A549 (cell line): ENCODE measurements at regions not wholly inside any gene's neighbourhood (a gene's known extent, or its start where the extent isn't known, plus 50 kb on each side); places are given as distances from the start of the nearest gene placed in this dataset.

Experiments used
- ATAC-seq, 2 experiments: fragments of 200-7000 bp in 1 of 2; fragments of >200 bp in 1 of 2; cut with Nextera tagmentation in 1 of 2; cut with Tn5 transposase in 1 of 2; 3 replicates each; pipeline versions ENCODE4 v1.8.0 to v1.9.1; 2018 to 2020; ENCODE audit warnings: mild to moderate bottlenecking in 1 of 2, moderate library complexity in 1 of 2
- CTCF ChIA-PET: fragments of 300-600 bp; sonication (Branson Sonifier 250); formaldehyde crosslinking; extraction: SDS; loops from one replicate; lab custom pipeline; 2021; ENCODE audit warnings: antibody characterized with exemption, inconsistent platforms; lab: Yijun Ruan, JAX
- POLR2A ChIA-PET: fragments of 350-600 bp; formaldehyde crosslinking; extraction: SDS; loops from one replicate; lab custom pipeline; 2021; ENCODE audit warnings: antibody characterized with exemption, inconsistent platforms; lab: Yijun Ruan, JAX
- DNase-seq, 2 experiments: peaks; one replicate each; pipeline versions ENCODE4 v3.0.0 to v3.0.0-alpha.2; 2011 to 2016; ENCODE audit warnings: low read depth in 1 of 2, low spot score in 1 of 2
- FAIRE-seq: peaks from 2 replicates; lab custom pipeline; 2011; peaks lifted over from hg19 to GRCh38; lab: Jason Lieb, UNC
- H3K27ac ChIP-seq, 2 experiments: fragments of >200 bp; sonication (Bioruptor Twin); formaldehyde crosslinking; 3 replicates each; pipeline ENCODE4 v1.5.1; 2016 to 2017
- H3K4me1 ChIP-seq: fragments of >200 bp; sonication (Bioruptor Twin); formaldehyde crosslinking; 3 replicates; pipeline ENCODE4 v1.6.1; 2016
- H3K4me2 ChIP-seq: fragments of >200 bp; sonication (Bioruptor Twin); formaldehyde crosslinking; 3 replicates; pipeline ENCODE4 v1.6.1; 2016
- H3K4me3 ChIP-seq: fragments of >200 bp; sonication (Bioruptor Twin); formaldehyde crosslinking; 3 replicates; pipeline ENCODE4 v1.5.1; 2016
- H3K9me3 ChIP-seq: fragments of >200 bp; sonication (Bioruptor Twin); formaldehyde crosslinking; 3 replicates; pipeline ENCODE4 v1.6.1; 2016
- CBX8 ChIP-seq: fragments of 200-600 bp; sonication (generic); IDR thresholded peaks from 2 replicates; pipeline ENCODE4 v1.6.1; 2016
- CEBPB ChIP-seq, 2 experiments: fragments of >200 bp in 1 of 2; sonication (Bioruptor Twin) in 1 of 2; formaldehyde crosslinking in 1 of 2; IDR thresholded peaks; 2 replicates each; pipeline ENCODE4 v1.6.1; 2012 to 2016
- EHF ChIP-seq: fragments of 250-450 bp; sonication (Bioruptor Pico); IDR thresholded peaks from 2 replicates; pipeline ENCODE4 v1.5.0; 2020; ENCODE audit warnings: mild to moderate bottlenecking
- ELK1 ChIP-seq: fragments of 150-350 bp; IDR thresholded peaks from 2 replicates; pipeline ENCODE4 v1.6.1; 2014; ENCODE audit warnings: low read depth, mild to moderate bottlenecking, low read length
- FOSL2 ChIP-seq, 2 experiments: fragments of 450-650 bp in 1 of 2; fragments of >200 bp in 1 of 2; sonication (Bioruptor Twin) in 1 of 2; formaldehyde crosslinking; IDR thresholded peaks; 2 replicates each; pipeline versions ENCODE4 v1.5.0 to v1.6.1; 2016 to 2020; ENCODE audit warnings: mild to moderate bottlenecking in 1 of 2, moderate library complexity in 1 of 2
- GATA3 ChIP-seq: IDR thresholded peaks from 2 replicates; pipeline ENCODE4 v1.6.1; 2012; ENCODE audit warnings: borderline replicate concordance
- HDAC2 ChIP-seq: fragments of 200-600 bp; sonication (generic); IDR thresholded peaks from 2 replicates; pipeline ENCODE4 v1.6.1; 2016
- HES2 ChIP-seq: fragments of >200 bp; sonication (Bioruptor Twin); formaldehyde crosslinking; IDR thresholded peaks from 2 replicates; pipeline ENCODE4 v1.6.1; 2016
- HMGXB4 ChIP-seq: fragments of 250-450 bp; sonication (Bioruptor Pico); IDR thresholded peaks from 2 replicates; pipeline ENCODE4 v1.5.0; 2021; ENCODE audit warnings: mild to moderate bottlenecking, moderate library complexity, borderline replicate concordance
- HOXA7 ChIP-seq: fragments of 250-450 bp; sonication (Bioruptor Pico); IDR thresholded peaks from 2 replicates; pipeline ENCODE4 v1.5.0; 2020; ENCODE audit warnings: mild to moderate bottlenecking, moderate library complexity
- HOXB13 ChIP-seq: fragments of 250-450 bp; sonication (Bioruptor Pico); IDR thresholded peaks from 2 replicates; pipeline ENCODE4 v1.5.0; 2020; ENCODE audit warnings: low read depth, mild to moderate bottlenecking, moderate library complexity
- KDM1A ChIP-seq: fragments of 200-600 bp; sonication (generic); IDR thresholded peaks from 2 replicates; pipeline ENCODE4 v1.6.1; 2016; ENCODE audit warnings: low read depth, mild to moderate bottlenecking
- MAFK ChIP-seq: fragments of 450-650 bp; IDR thresholded peaks from 2 replicates; pipeline ENCODE4 v1.6.1; 2014; ENCODE audit not compliant: partially characterized antibody
- MYC ChIP-seq: IDR thresholded peaks from 2 replicates; pipeline ENCODE4 v1.6.1; 2012; ENCODE audit warnings: mild to moderate bottlenecking, inconsistent platforms, low read length, improper control_type of control experiment, borderline replicate concordance
- NFE2L2 ChIP-seq: fragments of 150-350 bp; conservative IDR thresholded peaks from 2 replicates; pipeline ENCODE4 v1.6.1; 2014; ENCODE audit warnings: low read length
- PBX3 ChIP-seq: IDR thresholded peaks from 2 replicates; pipeline ENCODE4 v1.6.1; 2012
- PHF8 ChIP-seq: fragments of 200-600 bp; sonication (generic); IDR thresholded peaks from 2 replicates; pipeline ENCODE4 v1.6.1; 2016; ENCODE audit warnings: low read depth, mild to moderate bottlenecking, antibody characterized with exemption, moderate library complexity, borderline replicate concordance
- POLR2AphosphoS2 ChIP-seq: conservative IDR thresholded peaks from 2 replicates; pipeline ENCODE4 v1.6.1; 2012; ENCODE audit warnings: low read length, improper control_type of control experiment, inconsistent platforms
- RAD21 ChIP-seq, 2 experiments: fragments of >200 bp in 1 of 2; sonication (Bioruptor Twin) in 1 of 2; formaldehyde crosslinking in 1 of 2; IDR thresholded peaks in 1 of 2; conservative IDR thresholded peaks in 1 of 2; 2 replicates in 1 of 2; 3 replicates in 1 of 2; pipeline ENCODE4 v1.6.1; 2012 to 2018; ENCODE audit warnings: inconsistent platforms in 1 of 2
- RCOR1 ChIP-seq: fragments of 150-350 bp; IDR thresholded peaks from 2 replicates; pipeline ENCODE4 v1.6.1; 2014; ENCODE audit warnings: antibody characterized with exemption, low read length, low read depth
- WGBS: methylation state at CpG from one replicate; pipeline ENCODE4 v1.1.6; 2017; ENCODE audit errors: missing lambda C conversion rate; 5-methylcytosine and 5-hydroxymethylcytosine counted together

GRCh38 chr2:129439406-129440302 lies 539.8 kb upstream of the RAB6C start:
- FAIRE-seq = no peak
- WGBS = 4% methylated on average over 9 of the region's 13 CpGs
- Histone ChIP-seq H3K4me1 (no peaks in the 10 kb centered on the region), H3K4me3 (no peak overlapping the region), H3K9me3 (no peaks in the 10 kb centered on the region), H3K4me2 (no peak overlapping the region), H3K27ac (no peak overlapping the region)
- CTCF ChIA-PET = no interaction called here
- no peak for DNase-seq
- TF ChIP-seq NFE2L2 (no peak), EHF (no peak), HMGXB4 (CRISPR knock-in tag) (no peak), CBX8 (no peak), HOXA7 (CRISPR knock-in tag) (no peak), CEBPB (IDR thresholded peaks at IDR 0.05) (no peak), RAD21 (conservative IDR thresholded peaks at IDR 0.05 in 1 of 2, IDR thresholded peaks at IDR 0.05 in 1 of 2) (no peak)
- POLR2A ChIA-PET = no interaction called here
- ATAC-seq = no peak

GRCh38 chr2:129441610-129442009 lies 537.9 kb upstream of the RAB6C start:
- no peak overlapping the region for H3K4me2 ChIP-seq
- TF ChIP-seq POLR2AphosphoS2 (no peak), PBX3 (no peak), MYC (no peak), HES2 (no peak), HOXB13 (CRISPR knock-in tag) (no peak), HMGXB4 (CRISPR knock-in tag) (no peak), ELK1 (no peak), MAFK (no peak), RCOR1 (no peak), FOSL2 (IDR thresholded peaks at IDR 0.05) (no peak), FOSL2 (CRISPR knock-in tag; IDR thresholded peaks at IDR 0.05) (no peak), PHF8 (no peak), RAD21 (conservative IDR thresholded peaks at IDR 0.05 in 1 of 2, IDR thresholded peaks at IDR 0.05 in 1 of 2) (no peak), HDAC2 (no peak), GATA3 (no peak), KDM1A (no peak)
- TF ChIP-seq, all 56 proteins: peak for 0
- H3K4me1 ChIP-seq = no peaks in the 10 kb centered on the region
- ChIA-PET POLR2A (no interaction called here), CTCF (no interaction called here)
- no peak overlapping the region for H3K4me3 ChIP-seq
- no peak for ATAC-seq
- FAIRE-seq = no peak
- H3K27ac ChIP-seq = no peak overlapping the region
- DNase-seq = no peak
- no peaks in the 10 kb centered on the region for H3K9me3 ChIP-seq
